Astrocyte (in vitro differentiated cells and primary cell): ENCODE measurements at regions not wholly inside any gene's neighbourhood (a gene's known extent, or its start where the extent isn't known, plus 50 kb on each side); places are given as distances from the start of the nearest gene placed in this dataset.

Source experiments
- DNase-seq: peaks from one replicate; pipeline ENCODE4 v3.0.0-alpha.2; 2010; ENCODE audit warnings: low read depth
- FAIRE-seq: peaks from 2 replicates; lab custom pipeline; 2011; peaks lifted over from hg19 to GRCh38; lab: Jason Lieb, UNC
- H2AFZ ChIP-seq: 2 replicates; pipeline ENCODE4 v1.6.0; 2012; ENCODE audit warnings: low read depth, low read length, inconsistent platforms
- H3K27ac ChIP-seq: 2 replicates; pipeline ENCODE4 v1.5.1; 2011; ENCODE audit warnings: low read depth, low read length, inconsistent platforms
- H3K27me3 ChIP-seq: 2 replicates; pipeline ENCODE4 v1.6.0; 2011; ENCODE audit warnings: low read length, inconsistent platforms; ENCODE audit not compliant: insufficient read depth
- H3K36me3 ChIP-seq: 2 replicates; pipeline ENCODE4 v1.5.1; 2011; ENCODE audit warnings: low read length, inconsistent platforms; ENCODE audit not compliant: insufficient read depth
- H3K4me1 ChIP-seq: 2 replicates; pipeline ENCODE4 v1.5.1; 2011; ENCODE audit warnings: low read length, inconsistent platforms; ENCODE audit not compliant: insufficient read depth
- H3K4me2 ChIP-seq: 2 replicates; pipeline ENCODE4 v1.6.0; 2012; ENCODE audit warnings: low read length, inconsistent platforms
- H3K4me3 ChIP-seq: 2 replicates; pipeline ENCODE4 v1.5.1; 2011; ENCODE audit warnings: low read depth, mild to moderate bottlenecking, low read length, inconsistent platforms; ENCODE audit not compliant: insufficient read depth
- H3K79me2 ChIP-seq: 2 replicates; pipeline ENCODE4 v1.6.0; 2012; ENCODE audit warnings: mild to moderate bottlenecking, low read length, inconsistent platforms; ENCODE audit not compliant: insufficient read depth
- H3K9ac ChIP-seq: 2 replicates; pipeline ENCODE4 v1.6.0; 2012; ENCODE audit warnings: mild to moderate bottlenecking, low read length, inconsistent platforms
- H3K9me3 ChIP-seq: 2 replicates; pipeline ENCODE4 v1.5.1; 2012; ENCODE audit warnings: low read depth, mild to moderate bottlenecking, low read length, inconsistent platforms; ENCODE audit not compliant: insufficient read depth
- H4K20me1 ChIP-seq: 2 replicates; pipeline ENCODE4 v1.6.0; 2012; ENCODE audit warnings: low read length, inconsistent platforms; ENCODE audit not compliant: insufficient read depth
- H3K27ac Mint-ChIP-seq: one replicate; pipeline ENCODE4 v1.8.0; 2021; ENCODE audit warnings: mild to moderate bottlenecking, mixed read lengths; ENCODE audit not compliant: unreplicated experiment
- H3K27me3 Mint-ChIP-seq: one replicate; pipeline ENCODE4 v1.8.0; 2021; ENCODE audit warnings: low read depth, mixed read lengths; ENCODE audit not compliant: unreplicated experiment
- H3K36me3 Mint-ChIP-seq: one replicate; pipeline ENCODE4 v1.8.0; 2021; ENCODE audit warnings: low read depth, mixed read lengths; ENCODE audit not compliant: unreplicated experiment
- H3K4me1 Mint-ChIP-seq: one replicate; pipeline ENCODE4 v1.8.0; 2021; ENCODE audit warnings: low read depth, mixed read lengths; ENCODE audit not compliant: unreplicated experiment
- H3K4me3 Mint-ChIP-seq: one replicate; pipeline ENCODE4 v1.8.0; 2021; ENCODE audit warnings: mild to moderate bottlenecking, moderate library complexity, mixed read lengths; ENCODE audit not compliant: unreplicated experiment
- H3K9me3 Mint-ChIP-seq: one replicate; pipeline ENCODE4 v1.8.0; 2021; ENCODE audit warnings: mild to moderate bottlenecking, mixed read lengths; ENCODE audit not compliant: unreplicated experiment
- EZH2 ChIP-seq: IDR thresholded peaks from 2 replicates; pipeline ENCODE4 v1.6.1; 2012; ENCODE audit warnings: mild to moderate bottlenecking, low read length, inconsistent platforms; ENCODE audit not compliant: insufficient read depth
- TF ChIP-seq, protein P1 (sequence below): IDR thresholded peaks from 2 replicates; pipeline ENCODE4 v1.5.1; 2011; ENCODE audit warnings: low read depth, mild to moderate bottlenecking, inconsistent platforms, low read length, moderate library complexity; ENCODE audit not compliant: insufficient read depth

DNA sequence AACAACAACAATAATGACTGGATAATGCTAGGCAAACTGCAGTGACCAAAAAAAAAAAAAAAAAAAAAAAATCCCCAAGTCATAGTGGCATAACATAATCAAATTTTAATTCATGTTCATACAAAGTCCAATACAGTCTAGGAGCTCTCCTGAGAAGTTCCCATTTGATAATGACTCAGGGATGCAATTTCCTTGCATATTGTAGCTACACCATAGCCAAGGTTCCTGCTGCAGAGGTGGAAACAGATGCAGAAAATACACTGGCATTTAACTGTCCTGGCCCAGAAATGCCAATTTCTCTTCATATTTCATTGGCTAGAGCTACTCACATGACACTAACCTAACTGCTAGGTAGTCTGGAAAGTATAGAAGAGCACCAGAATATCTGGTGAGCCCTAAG, 72.2 kb upstream of the SLC12A2 start:
- Histone ChIP-seq H3K27me3 (no peaks in the 10 kb centered on the region), H3K4me3 (no peak overlapping the region), H4K20me1 (no peaks in the 10 kb centered on the region), H3K36me3 (no peaks in the 10 kb centered on the region), H3K9me3 (no peaks in the 10 kb centered on the region), H3K9ac (no peak overlapping the region), H3K27ac (no peak overlapping the region), H3K79me2 (no peaks in the 10 kb centered on the region), H3K4me2 (no peak overlapping the region), H2AFZ (no peak overlapping the region), H3K4me1 (no peaks in the 10 kb centered on the region)
- DNase-seq = no peak
- FAIRE-seq = no peak
- no peaks in the 10 kb centered on the region for H3K36me3 Mint-ChIP-seq
- H3K4me1 Mint-ChIP-seq = peaks cover 4% of the 10 kb centered on the region
- H3K9me3 Mint-ChIP-seq = no peaks in the 10 kb centered on the region
- no peak for TF ChIP-seq EZH2
- TF ChIP-seq, protein P1, sequence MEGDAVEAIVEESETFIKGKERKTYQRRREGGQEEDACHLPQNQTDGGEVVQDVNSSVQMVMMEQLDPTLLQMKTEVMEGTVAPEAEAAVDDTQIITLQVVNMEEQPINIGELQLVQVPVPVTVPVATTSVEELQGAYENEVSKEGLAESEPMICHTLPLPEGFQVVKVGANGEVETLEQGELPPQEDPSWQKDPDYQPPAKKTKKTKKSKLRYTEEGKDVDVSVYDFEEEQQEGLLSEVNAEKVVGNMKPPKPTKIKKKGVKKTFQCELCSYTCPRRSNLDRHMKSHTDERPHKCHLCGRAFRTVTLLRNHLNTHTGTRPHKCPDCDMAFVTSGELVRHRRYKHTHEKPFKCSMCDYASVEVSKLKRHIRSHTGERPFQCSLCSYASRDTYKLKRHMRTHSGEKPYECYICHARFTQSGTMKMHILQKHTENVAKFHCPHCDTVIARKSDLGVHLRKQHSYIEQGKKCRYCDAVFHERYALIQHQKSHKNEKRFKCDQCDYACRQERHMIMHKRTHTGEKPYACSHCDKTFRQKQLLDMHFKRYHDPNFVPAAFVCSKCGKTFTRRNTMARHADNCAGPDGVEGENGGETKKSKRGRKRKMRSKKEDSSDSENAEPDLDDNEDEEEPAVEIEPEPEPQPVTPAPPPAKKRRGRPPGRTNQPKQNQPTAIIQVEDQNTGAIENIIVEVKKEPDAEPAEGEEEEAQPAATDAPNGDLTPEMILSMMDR = no peak
- no peak overlapping the region for H3K27ac Mint-ChIP-seq
- H3K27me3 Mint-ChIP-seq = peaks cover 3% of the 10 kb centered on the region
- no peak overlapping the region for H3K4me3 Mint-ChIP-seq

DNA sequence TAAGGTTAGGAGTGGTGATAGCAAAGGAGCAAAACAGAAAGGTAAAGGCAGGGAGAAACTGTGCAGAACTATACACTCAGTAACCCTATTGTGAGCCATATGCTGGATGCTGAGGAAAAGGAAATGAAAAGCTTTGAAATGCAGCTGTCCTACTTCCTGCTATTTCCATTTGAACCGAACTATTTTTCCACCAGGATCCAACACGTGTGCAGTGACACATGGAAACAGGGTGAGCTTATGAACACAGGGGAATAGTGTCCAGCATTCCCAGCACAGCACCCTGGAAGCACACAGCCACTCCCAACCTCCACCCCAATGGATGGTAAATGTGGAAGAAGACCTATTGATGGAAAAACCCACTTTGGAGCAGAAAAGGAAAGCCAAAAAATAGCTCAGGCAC, 69.0 kb upstream of the SLC12A2 start:
- Histone ChIP-seq H3K4me3 (no peak overlapping the region), H3K36me3 (no peaks in the 10 kb centered on the region), H3K4me1 (no peaks in the 10 kb centered on the region), H2AFZ (no peak overlapping the region), H3K9me3 (no peaks in the 10 kb centered on the region), H3K27me3 (no peaks in the 10 kb centered on the region), H4K20me1 (no peaks in the 10 kb centered on the region), H3K9ac (no peak overlapping the region), H3K27ac (no peak overlapping the region), H3K4me2 (no peak overlapping the region), H3K79me2 (no peaks in the 10 kb centered on the region)
- peaks cover 4% of the 10 kb centered on the region for H3K4me1 Mint-ChIP-seq
- H3K4me3 Mint-ChIP-seq = no peak overlapping the region
- FAIRE-seq (no peak), DNase-seq (no peak)
- no peaks in the 10 kb centered on the region for H3K36me3 Mint-ChIP-seq
- no peaks in the 10 kb centered on the region for H3K27me3 Mint-ChIP-seq
- no peak overlapping the region for H3K27ac Mint-ChIP-seq
- TF ChIP-seq, protein P1 = no peak
- TF ChIP-seq EZH2 = no peak
- no peaks in the 10 kb centered on the region for H3K9me3 Mint-ChIP-seq

DNA sequence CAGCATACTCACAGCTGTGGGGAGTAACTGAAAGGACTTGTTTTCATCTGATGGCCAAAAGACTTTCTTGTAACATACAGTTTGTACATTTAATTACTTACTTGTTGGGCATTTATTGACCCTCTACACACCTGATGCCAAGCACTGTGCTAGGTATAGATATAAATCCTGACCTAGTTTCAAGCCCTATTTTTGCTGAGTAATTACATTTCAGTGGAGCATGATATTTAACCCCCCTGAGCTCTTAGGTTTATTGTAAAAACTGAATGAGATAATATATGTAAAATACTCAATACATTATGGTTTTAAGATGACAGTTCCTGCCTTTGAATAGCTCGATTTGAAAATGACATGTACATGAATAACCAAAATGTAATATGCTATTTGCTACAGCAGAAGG, 68.1 kb upstream of the SLC12A2 start:
- DNase-seq = no peak
- Histone ChIP-seq H3K4me1 (no peaks in the 10 kb centered on the region), H3K27ac (no peak overlapping the region), H3K9me3 (no peaks in the 10 kb centered on the region), H3K79me2 (no peaks in the 10 kb centered on the region), H3K4me2 (no peak overlapping the region), H2AFZ (no peak overlapping the region), H3K36me3 (no peaks in the 10 kb centered on the region), H3K4me3 (no peak overlapping the region), H4K20me1 (no peaks in the 10 kb centered on the region), H3K9ac (no peak overlapping the region), H3K27me3 (no peaks in the 10 kb centered on the region)
- no peaks in the 10 kb centered on the region for H3K27me3 Mint-ChIP-seq
- no peak for FAIRE-seq
- no peak overlapping the region for H3K27ac Mint-ChIP-seq
- TF ChIP-seq EZH2 = no peak
- TF ChIP-seq, protein P1 = no peak
- H3K9me3 Mint-ChIP-seq = no peaks in the 10 kb centered on the region
- H3K36me3 Mint-ChIP-seq = no peaks in the 10 kb centered on the region
- H3K4me1 Mint-ChIP-seq = peaks cover 4% of the 10 kb centered on the region
- no peak overlapping the region for H3K4me3 Mint-ChIP-seq
